ENCODE measurements at regions not wholly inside any gene's neighbourhood (a gene's known extent, or its start where the extent isn't known, plus 50 kb on each side); places are given as distances from the start of the nearest gene placed in this dataset.

- no peak for DNase-seq (ENCODE audit: low read depth in 2 of 3, low spot score in 2 of 3)
Observed at GRCh38 chr6:22975079-22975478, 405.7 kb downstream of the HDGFL1 start.

- DNase-seq (ENCODE audit: low read depth in 2 of 3, low spot score in 2 of 3), result no peak
Observed at GRCh38 chr6:22980446-22980845, 411.1 kb downstream of the HDGFL1 start.

GRCh38 chr6:23002044-23002619 is 432.8 kb downstream of the HDGFL1 start:
- no peak for DNase-seq (ENCODE audit: low read depth in 2 of 3, low spot score in 2 of 3)

- DNase-seq (ENCODE audit: low read depth in 2 of 3, low spot score in 2 of 3), result no peak
Observed at GRCh38 chr6:23003671-23004467, 434.5 kb downstream of the HDGFL1 start.

GRCh38 chr6:23006656-23007055 is 437.3 kb downstream of the HDGFL1 start:
- DNase-seq (ENCODE audit: low read depth in 2 of 3, low spot score in 2 of 3), result no peak

- DNase-seq (ENCODE audit: low read depth in 2 of 3, low spot score in 2 of 3), result no peak
Observed at GRCh38 chr6:23011615-23012014, 442.2 kb downstream of the HDGFL1 start.

- DNase-seq (ENCODE audit: low read depth in 2 of 3, low spot score in 2 of 3), result no peak
Observed at GRCh38 chr6:23013776-23014175, 444.4 kb downstream of the HDGFL1 start.

- DNase-seq (ENCODE audit: low read depth in 2 of 3, low spot score in 2 of 3), result peak in 2 of 3 donors; percentile 12 to 77
Observed at GRCh38 chr6:23016696-23017095, 447.3 kb downstream of the HDGFL1 start.

GRCh38 chr6:23021487-23021886 is 452.1 kb downstream of the HDGFL1 start:
- DNase-seq (ENCODE audit: low read depth in 2 of 3, low spot score in 2 of 3), result no peak

- DNase-seq (ENCODE audit: low read depth in 2 of 3, low spot score in 2 of 3), result no peak
Observed at GRCh38 chr6:23027281-23027680, 457.9 kb downstream of the HDGFL1 start.

GRCh38 chr6:23031986-23032385 is 462.6 kb downstream of the HDGFL1 start:
- DNase-seq (ENCODE audit: low read depth in 2 of 3, low spot score in 2 of 3), result no peak

- no peak for DNase-seq (ENCODE audit: low read depth in 2 of 3, low spot score in 2 of 3)
Observed at GRCh38 chr6:23034926-23035325, 465.6 kb downstream of the HDGFL1 start.

- DNase-seq (ENCODE audit: low read depth in 2 of 3, low spot score in 2 of 3), result no peak
Observed at GRCh38 chr6:23036406-23036983, 467.1 kb downstream of the HDGFL1 start.

- DNase-seq (ENCODE audit: low read depth in 2 of 3, low spot score in 2 of 3), result no peak
Observed at GRCh38 chr6:23040899-23041298, 471.5 kb downstream of the HDGFL1 start.

- no peak for DNase-seq (ENCODE audit: low read depth in 2 of 3, low spot score in 2 of 3)
Observed at GRCh38 chr6:23045280-23045679, 475.9 kb downstream of the HDGFL1 start.

- DNase-seq (ENCODE audit: low read depth in 2 of 3, low spot score in 2 of 3), result no peak
Observed at GRCh38 chr6:23055523-23055922, 486.2 kb downstream of the HDGFL1 start.

GRCh38 chr6:23073821-23074220 is 504.5 kb downstream of the HDGFL1 start:
- no peak for DNase-seq (ENCODE audit: low read depth in 2 of 3, low spot score in 2 of 3)

- DNase-seq (ENCODE audit: low read depth in 2 of 3, low spot score in 2 of 3), result peak in 1 of 3 donors; percentile 1
Observed at GRCh38 chr6:23077772-23078171, 508.4 kb downstream of the HDGFL1 start.

- DNase-seq (ENCODE audit: low read depth in 2 of 3, low spot score in 2 of 3), result no peak
Observed at GRCh38 chr6:23081701-23082100, 512.3 kb downstream of the HDGFL1 start.

- no peak for DNase-seq (ENCODE audit: low read depth in 2 of 3, low spot score in 2 of 3)
Observed at GRCh38 chr6:23086100-23086499, 516.7 kb downstream of the HDGFL1 start.

GRCh38 chr6:23087471-23087870 is 518.1 kb downstream of the HDGFL1 start:
- DNase-seq (ENCODE audit: low read depth in 2 of 3, low spot score in 2 of 3), result no peak

GRCh38 chr6:23088761-23089160 is 519.4 kb downstream of the HDGFL1 start:
- no peak for DNase-seq (ENCODE audit: low read depth in 2 of 3, low spot score in 2 of 3)

All from hematopoietic multipotent progenitor cell (in vitro differentiated cells).